ENCODE measurements at regions not wholly inside any gene's neighbourhood (a gene's known extent, or its start where the extent isn't known, plus 50 kb on each side); places are given as distances from the start of the nearest gene placed in this dataset.
A peak's percentile ranks its signal among the peaks of the same experiment; 100 is the strongest.

- DNase-seq (ENCODE audit: low spot score) (no peak), ATAC-seq (ENCODE audit: low read depth) (no peak)
- no peak for TF ChIP-seq CTCF (IDR thresholded peaks at IDR 0.05; ENCODE audit: poor library complexity, severe bottlenecking)
- Histone ChIP-seq H3K27me3 (ENCODE audit: insufficient read depth, poor library complexity, severe bottlenecking) (no peaks in the 10 kb centered on the region), H3K36me3 (ENCODE audit: low read depth) (no peaks in the 10 kb centered on the region), H3K4me1 (ENCODE audit: insufficient read depth, poor library complexity, severe bottlenecking) (peaks cover 3% of the 10 kb centered on the region), H3K4me3 (ENCODE audit: severe bottlenecking) (no peak overlapping the region), H3K27ac (ENCODE audit: poor library complexity, severe bottlenecking) (no peak overlapping the region), H3K9me3 (ENCODE audit: severe bottlenecking) (no peaks in the 10 kb centered on the region)
These were observed 117.0 kb upstream of the GALNT2 start for GRCh38 chr1:229950020-229950419.

GRCh38 chr1:229950908-229951307 is 116.1 kb upstream of the GALNT2 start:
- no peaks in the 10 kb centered on the region for H3K27me3 ChIP-seq (ENCODE audit: insufficient read depth, poor library complexity, severe bottlenecking)
- H3K4me3 ChIP-seq (ENCODE audit: severe bottlenecking) = no peak overlapping the region
- no peak for TF ChIP-seq CTCF (IDR thresholded peaks at IDR 0.05; ENCODE audit: poor library complexity, severe bottlenecking)
- no peak for ATAC-seq (ENCODE audit: low read depth)
- peaks cover 3% of the 10 kb centered on the region for H3K4me1 ChIP-seq (ENCODE audit: insufficient read depth, poor library complexity, severe bottlenecking)
- H3K36me3 ChIP-seq (ENCODE audit: low read depth) = no peaks in the 10 kb centered on the region
- no peak for DNase-seq (ENCODE audit: low spot score)
- no peaks in the 10 kb centered on the region for H3K9me3 ChIP-seq (ENCODE audit: severe bottlenecking)
- H3K27ac ChIP-seq (ENCODE audit: poor library complexity, severe bottlenecking) = no peak overlapping the region

- Histone ChIP-seq H3K4me1 (ENCODE audit: insufficient read depth, poor library complexity, severe bottlenecking) (peaks cover 3% of the 10 kb centered on the region), H3K36me3 (ENCODE audit: low read depth) (no peaks in the 10 kb centered on the region), H3K4me3 (ENCODE audit: severe bottlenecking) (no peak overlapping the region), H3K9me3 (ENCODE audit: severe bottlenecking) (no peaks in the 10 kb centered on the region), H3K27me3 (ENCODE audit: insufficient read depth, poor library complexity, severe bottlenecking) (no peaks in the 10 kb centered on the region), H3K27ac (ENCODE audit: poor library complexity, severe bottlenecking) (peak overlapping the region; percentile 23)
- ATAC-seq (ENCODE audit: low read depth) (peak; percentile 61; the same call in 2 of the 3 replicates), DNase-seq (ENCODE audit: low spot score) (no peak)
- no peak for TF ChIP-seq CTCF (IDR thresholded peaks at IDR 0.05; ENCODE audit: poor library complexity, severe bottlenecking)
These were observed 115.0 kb upstream of the GALNT2 start for GRCh38 chr1:229951856-229952534.

GRCh38 chr1:229952670-229953520 is 114.1 kb upstream of the GALNT2 start:
- H3K4me3 ChIP-seq (ENCODE audit: severe bottlenecking) = no peak overlapping the region
- H3K9me3 ChIP-seq (ENCODE audit: severe bottlenecking) = no peaks in the 10 kb centered on the region
- H3K36me3 ChIP-seq (ENCODE audit: low read depth) = no peaks in the 10 kb centered on the region
- H3K27me3 ChIP-seq (ENCODE audit: insufficient read depth, poor library complexity, severe bottlenecking) = no peaks in the 10 kb centered on the region
- ATAC-seq (ENCODE audit: low read depth) (no peak), DNase-seq (ENCODE audit: low spot score) (no peak)
- TF ChIP-seq CTCF (IDR thresholded peaks at IDR 0.05; ENCODE audit: poor library complexity, severe bottlenecking) = no peak
- H3K4me1 ChIP-seq (ENCODE audit: insufficient read depth, poor library complexity, severe bottlenecking) = peaks cover 2% of the 10 kb centered on the region
- peak overlapping the region; percentile 23 for H3K27ac ChIP-seq (ENCODE audit: poor library complexity, severe bottlenecking)
